MV-4-11 (cell line): ENCODE measurements at regions not wholly inside any gene's neighbourhood (a gene's known extent, or its start where the extent isn't known, plus 50 kb on each side); places are given as distances from the start of the nearest gene placed in this dataset.

ENCODE experiments used
- DNase-seq: peaks from one replicate; lab custom pipeline; 2025; lab: John Stamatoyannopoulos, UW

DNA sequence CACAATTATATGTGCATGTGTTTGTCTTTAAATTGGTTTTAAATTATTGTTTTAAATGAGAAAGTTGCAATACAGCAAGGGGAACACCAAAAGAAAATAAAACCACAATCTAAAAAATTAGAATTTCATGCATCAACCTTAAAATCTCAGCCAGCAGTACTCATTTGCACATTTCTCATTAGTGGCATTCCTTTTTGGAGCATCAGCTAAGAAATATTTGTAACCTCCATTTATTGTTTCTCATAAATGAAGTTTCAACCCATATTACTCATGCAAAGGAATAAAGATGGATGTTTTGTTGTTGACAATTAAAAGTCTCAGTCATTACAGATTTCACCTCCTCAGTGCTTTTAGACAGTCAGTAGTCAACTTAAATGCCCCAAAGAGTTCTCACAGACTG lies 160.1 kb downstream of the TBX15 start:
- no peak for DNase-seq

- no peak for DNase-seq
These were observed 160.5 kb downstream of the TBX15 start for GRCh38 chr1:118827636-118828035.

GRCh38 chr1:118827207-118827606 lies 160.9 kb downstream of the TBX15 start:
- DNase-seq = no peak

DNA sequence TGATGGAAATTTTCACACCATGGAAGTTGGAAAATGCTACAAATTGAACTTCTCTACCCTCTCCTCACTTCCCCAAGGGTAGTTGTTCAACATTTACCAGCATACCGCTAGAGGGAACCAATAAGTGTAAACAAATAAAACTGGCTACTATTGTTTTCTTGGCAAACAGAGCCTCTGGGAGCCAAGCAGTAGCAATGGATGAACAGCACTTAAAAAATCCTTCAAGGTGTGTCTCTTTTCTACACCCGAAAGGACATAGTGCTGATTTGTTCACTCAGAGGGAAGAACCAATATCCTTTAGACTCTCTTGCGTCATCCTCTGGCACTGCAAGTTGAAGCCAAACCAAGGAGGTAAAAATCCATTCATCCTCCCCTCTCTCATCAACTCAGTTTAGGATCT lies 161.5 kb downstream of the TBX15 start:
- DNase-seq = no peak

DNA sequence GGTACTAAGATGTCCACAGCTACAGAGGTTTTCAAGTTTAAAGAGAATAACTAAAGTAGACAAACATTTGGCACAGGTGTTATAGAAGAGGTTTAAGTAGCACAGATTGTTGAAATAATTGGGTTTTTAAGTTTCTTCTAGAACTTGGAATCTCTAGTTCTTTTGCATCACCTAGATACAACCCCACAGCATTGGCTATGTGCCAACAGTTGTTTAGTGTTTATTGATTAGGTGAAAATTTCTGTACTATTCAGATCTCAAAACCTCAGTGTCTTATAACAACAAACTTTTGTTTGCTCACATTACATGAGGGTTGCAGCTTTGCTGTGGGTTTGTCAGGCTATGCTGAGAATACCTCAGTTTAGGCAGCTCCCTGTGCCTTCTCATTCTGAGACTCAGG lies 162.5 kb downstream of the TBX15 start:
- DNase-seq = no peak

- no peak for DNase-seq
These were observed 166.3 kb downstream of the TBX15 start for GRCh38 chr1:118821801-118822200.

- DNase-seq = no peak
These were observed 167.3 kb downstream of the TBX15 start for GRCh38 chr1:118820864-118821263.

DNA sequence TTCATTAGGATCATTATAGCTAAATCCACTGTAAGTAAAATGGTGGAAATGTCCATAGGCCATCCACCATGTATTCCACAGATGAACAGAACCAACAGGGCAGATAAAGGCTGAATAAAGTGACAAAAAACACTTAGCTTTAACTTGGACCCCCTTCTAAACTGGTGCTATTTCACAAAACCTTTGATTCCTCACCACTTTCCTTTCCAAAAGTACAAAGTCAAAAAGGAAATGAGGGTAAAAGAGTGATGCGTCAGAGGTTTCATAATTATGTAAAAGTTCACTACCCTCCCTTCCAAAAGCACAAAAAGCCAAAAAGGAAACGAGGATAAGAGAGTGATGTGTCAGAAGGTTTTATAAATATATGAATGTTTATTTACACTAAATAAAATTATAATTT lies 172.2 kb downstream of the TBX15 start:
- peak; percentile 73 for DNase-seq

DNA sequence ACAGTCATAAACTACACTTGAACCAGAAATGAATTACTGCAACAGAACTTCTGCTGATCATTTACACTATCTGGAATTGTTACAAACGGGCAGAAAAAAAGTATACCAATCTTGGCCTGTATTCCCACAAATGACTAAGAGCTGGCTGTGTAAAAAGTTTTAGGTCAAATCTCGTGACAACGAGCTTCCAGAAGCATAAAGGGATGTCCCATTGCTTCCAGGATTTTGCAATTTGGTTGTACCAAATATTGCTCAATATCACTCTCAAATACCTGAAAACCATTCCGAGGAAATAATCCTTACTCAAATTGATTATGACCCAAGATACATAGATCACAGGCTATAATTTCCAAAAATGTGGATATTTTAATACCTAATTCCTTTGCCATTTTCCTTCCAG lies 175.6 kb downstream of the TBX15 start:
- no peak for DNase-seq

DNA sequence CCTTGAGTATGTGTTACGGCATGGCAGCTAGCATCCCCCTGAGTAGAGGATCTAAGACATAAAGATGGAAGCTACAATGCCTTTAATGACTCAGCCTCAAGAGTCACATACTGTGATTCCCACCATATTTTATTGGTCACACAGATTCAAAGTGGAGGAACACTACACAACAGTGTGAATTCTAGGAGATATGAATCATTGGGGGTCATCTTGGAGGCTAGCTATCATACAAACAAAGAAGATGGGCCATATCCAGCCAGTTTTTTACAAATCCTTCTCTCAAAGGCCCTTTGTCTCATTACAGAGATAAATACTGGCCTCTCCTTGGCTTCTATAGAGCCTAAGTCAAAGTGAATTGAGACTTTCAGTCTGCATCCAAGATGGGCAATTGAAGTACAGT lies 177.0 kb downstream of the TBX15 start:
- DNase-seq = no peak

DNA sequence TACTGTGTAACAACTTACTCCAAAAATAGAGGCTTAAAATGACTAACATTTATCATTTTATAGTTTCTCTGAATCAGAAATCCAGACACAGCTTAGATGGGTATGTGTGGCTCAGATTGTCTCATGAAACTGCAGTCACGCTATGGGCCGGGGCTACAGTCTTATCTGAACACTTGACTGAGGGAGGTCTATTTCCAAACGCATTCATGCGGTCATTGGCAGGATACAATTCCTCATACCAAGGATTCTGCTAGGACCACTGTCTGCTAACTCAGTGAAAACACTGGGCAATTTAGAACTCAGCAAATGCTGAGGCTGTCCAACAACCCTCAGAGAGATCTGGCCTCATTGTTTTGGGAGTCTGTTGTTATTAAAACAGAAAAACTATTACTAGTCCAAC lies 178.6 kb downstream of the TBX15 start:
- DNase-seq = no peak

- peak; percentile 24 for DNase-seq
These were observed 185.0 kb downstream of the TBX15 start for GRCh38 chr1:118803128-118803527.

GRCh38 chr1:118791094-118791691 lies 196.9 kb downstream of the TBX15 start:
- DNase-seq = no peak

GRCh38 chr1:118788463-118788862 lies 199.7 kb downstream of the TBX15 start:
- no peak for DNase-seq

GRCh38 chr1:118786454-118787155 lies 201.5 kb downstream of the TBX15 start:
- DNase-seq = no peak

DNA sequence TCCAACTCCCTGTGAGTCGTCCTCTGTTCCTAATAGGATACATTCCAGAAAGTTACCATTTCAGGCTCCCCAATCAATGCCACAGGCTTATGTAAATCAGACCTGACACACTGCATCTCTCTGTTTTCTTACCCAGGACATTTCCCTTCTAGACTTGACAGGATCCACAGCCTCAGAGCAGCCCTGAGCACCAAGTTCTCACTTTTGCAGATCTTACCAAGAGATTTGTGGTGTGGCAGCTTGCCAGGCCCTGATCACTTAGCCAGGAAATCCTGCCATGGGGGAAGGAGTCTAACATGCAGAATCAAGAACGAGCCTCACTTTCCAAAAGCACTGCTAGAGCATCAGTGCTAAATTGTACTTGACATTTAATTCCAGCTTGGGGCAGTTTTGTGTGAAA lies 202.9 kb downstream of the TBX15 start:
- DNase-seq = peak; percentile 85

GRCh38 chr1:118783095-118783758 lies 204.9 kb downstream of the TBX15 start:
- DNase-seq = no peak

- DNase-seq = no peak
These were observed 214.5 kb downstream of the TBX15 start for GRCh38 chr1:118773656-118774055.

GRCh38 chr1:118767971-118768370 lies 220.2 kb downstream of the TBX15 start:
- no peak for DNase-seq

GRCh38 chr1:118753976-118754375 lies 234.2 kb downstream of the TBX15 start:
- no peak for DNase-seq

DNA sequence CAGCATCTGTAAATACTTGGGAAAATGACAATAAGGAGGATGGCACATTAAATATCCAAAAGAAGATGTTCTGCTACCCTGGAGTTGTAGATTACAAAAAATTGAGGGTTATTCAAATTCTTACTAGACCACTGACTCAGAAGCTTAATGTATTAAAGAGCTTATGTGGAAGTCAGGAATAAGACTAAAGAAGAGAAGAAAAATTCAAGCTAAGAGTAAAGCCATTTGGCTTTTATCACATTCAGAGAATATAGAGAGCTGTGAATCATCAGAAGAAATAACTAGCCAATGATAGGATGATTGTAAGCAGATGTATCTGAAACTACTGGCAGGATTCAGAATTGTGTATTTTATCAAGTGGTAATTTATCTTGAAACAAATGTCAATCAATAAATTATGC lies 237.0 kb downstream of the TBX15 start:
- DNase-seq = no peak

DNA sequence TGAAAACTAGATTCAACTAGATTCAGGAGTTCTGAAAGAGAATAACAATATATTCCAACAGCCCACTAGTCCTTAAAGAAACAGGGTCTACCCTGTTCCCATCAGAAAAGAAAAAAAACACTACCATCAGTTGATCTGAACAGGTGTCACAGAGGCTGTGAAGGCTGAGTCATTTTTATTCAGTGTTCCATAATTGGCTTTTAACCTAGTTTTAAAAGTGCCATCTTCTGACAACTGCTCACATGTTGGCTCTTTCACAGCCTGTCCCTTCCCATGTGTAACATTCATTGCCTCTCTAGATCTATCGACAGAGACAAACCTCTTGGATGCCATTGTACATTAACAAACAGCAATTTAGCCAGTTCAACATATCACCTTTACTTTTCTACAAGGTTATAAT lies 243.7 kb downstream of the TBX15 start:
- DNase-seq = no peak

GRCh38 chr1:118739501-118739900 lies 248.6 kb downstream of the TBX15 start:
- no peak for DNase-seq

- no peak for DNase-seq
These were observed 251.8 kb downstream of the TBX15 start for GRCh38 chr1:118736322-118736721.
